ENCODE measurements at regions not wholly inside any gene's neighbourhood (a gene's known extent, or its start where the extent isn't known, plus 50 kb on each side); places are given as distances from the start of the nearest gene placed in this dataset.

DNA sequence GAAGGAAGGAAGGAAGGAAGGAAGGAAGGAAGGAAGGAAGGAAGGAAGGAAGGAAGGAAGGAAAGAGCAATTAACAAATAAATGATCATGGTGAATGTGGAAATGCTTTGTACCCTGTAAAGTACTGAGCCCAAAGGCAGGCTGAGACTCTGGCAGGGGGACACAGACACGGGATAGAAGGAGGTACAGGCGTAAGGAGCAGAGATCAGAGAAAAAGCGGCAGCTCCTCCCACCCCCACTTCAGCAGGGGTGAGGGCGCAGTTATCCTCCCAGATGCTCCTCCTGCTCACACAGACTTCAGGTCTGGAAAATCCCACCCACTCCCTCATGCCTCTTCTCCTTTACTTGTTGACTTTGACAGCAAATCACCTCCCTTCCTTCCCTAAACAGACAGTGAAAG, 464.5 kb downstream of the MATN1 start:
- Histone ChIP-seq H3K27ac (ENCODE audit: extremely low read length, insufficient read depth, low read length) (no peak overlapping the region), H3K9me3 (ENCODE audit: low read length) (no peaks in the 10 kb centered on the region), H3K79me2 (ENCODE audit: insufficient read depth, low read length) (no peaks in the 10 kb centered on the region), H3K4me1 (ENCODE audit: insufficient read depth, low read length) (no peaks in the 10 kb centered on the region), H2AFZ (ENCODE audit: low read length) (no peak overlapping the region), H3K4me2 (ENCODE audit: low read depth, low read length) (no peak overlapping the region), H3K36me3 (replicated peaks in 1 of 2; ENCODE audit: control insufficient read depth in 1 of 2, insufficient read depth in 2 of 2, low read length in 2 of 2) (no peaks in the 10 kb centered on the region), H3K27me3 (ENCODE audit: control insufficient read depth in 1 of 2, insufficient read depth in 2 of 2, low read length in 2 of 2) (peaks cover 1 to 7% of the 10 kb centered on the region in 2 experiments; a peak in 2 of 5 replicates), H3K9ac (ENCODE audit: insufficient read depth, low read depth, low read length) (no peak overlapping the region), H4K20me1 (ENCODE audit: insufficient read depth, low read length) (no peaks in the 10 kb centered on the region), H3K4me3 (replicated peaks in 1 of 3; ENCODE audit: insufficient read depth in 1 of 3, low read depth in 2 of 3, low read length in 3 of 3) (no peak overlapping the region)
- BruUV-seq (replicated peaks), result no TSS peak
- CTCF ChIA-PET (ENCODE audit: low intra/inter-chr PET ratio, low total read pairs), result no interaction called here
- ATAC-seq (no peak), DNase-seq (ENCODE audit: low spot score) (no peak), FAIRE-seq (no peak)
- TF ChIP-seq, protein P1, sequence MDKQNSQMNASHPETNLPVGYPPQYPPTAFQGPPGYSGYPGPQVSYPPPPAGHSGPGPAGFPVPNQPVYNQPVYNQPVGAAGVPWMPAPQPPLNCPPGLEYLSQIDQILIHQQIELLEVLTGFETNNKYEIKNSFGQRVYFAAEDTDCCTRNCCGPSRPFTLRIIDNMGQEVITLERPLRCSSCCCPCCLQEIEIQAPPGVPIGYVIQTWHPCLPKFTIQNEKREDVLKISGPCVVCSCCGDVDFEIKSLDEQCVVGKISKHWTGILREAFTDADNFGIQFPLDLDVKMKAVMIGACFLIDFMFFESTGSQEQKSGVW (CRISPR knock-in tag; IDR thresholded peaks at IDR 0.05; ENCODE audit: borderline replicate concordance), result no peak
- TF ChIP-seq, protein P2, sequence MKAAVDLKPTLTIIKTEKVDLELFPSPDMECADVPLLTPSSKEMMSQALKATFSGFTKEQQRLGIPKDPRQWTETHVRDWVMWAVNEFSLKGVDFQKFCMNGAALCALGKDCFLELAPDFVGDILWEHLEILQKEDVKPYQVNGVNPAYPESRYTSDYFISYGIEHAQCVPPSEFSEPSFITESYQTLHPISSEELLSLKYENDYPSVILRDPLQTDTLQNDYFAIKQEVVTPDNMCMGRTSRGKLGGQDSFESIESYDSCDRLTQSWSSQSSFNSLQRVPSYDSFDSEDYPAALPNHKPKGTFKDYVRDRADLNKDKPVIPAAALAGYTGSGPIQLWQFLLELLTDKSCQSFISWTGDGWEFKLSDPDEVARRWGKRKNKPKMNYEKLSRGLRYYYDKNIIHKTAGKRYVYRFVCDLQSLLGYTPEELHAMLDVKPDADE (CRISPR knock-in tag; IDR thresholded peaks at IDR 0.05), result no peak
- TF ChIP-seq ZFX (CRISPR knock-in tag; IDR thresholded peaks at IDR 0.05; ENCODE audit: low read depth) (no peak), PLRG1 (conservative IDR thresholded peaks at IDR 0.05) (no peak), ZFYVE20 (CRISPR knock-in tag; IDR thresholded peaks at IDR 0.05; ENCODE audit: borderline replicate concordance, low read depth) (no peak), ZSCAN21 (CRISPR knock-in tag; IDR thresholded peaks at IDR 0.05; ENCODE audit: borderline replicate concordance) (no peak), HNF4G (IDR thresholded peaks at IDR 0.05; ENCODE audit: borderline replicate concordance, low read depth, low read length) (no peak), HNF4G (CRISPR knock-in tag; IDR thresholded peaks at IDR 0.05; ENCODE audit: borderline replicate concordance, low read depth) (no peak), ZNF570 (CRISPR knock-in tag; IDR thresholded peaks at IDR 0.05; ENCODE audit: borderline replicate concordance) (no peak), ZNF225 (CRISPR knock-in tag; IDR thresholded peaks at IDR 0.05) (no peak), POLR2AphosphoS5 (IDR thresholded peaks at IDR 0.05; ENCODE audit: low read depth, low read length) (no peak)
- TF ChIP-seq, protein P3, sequence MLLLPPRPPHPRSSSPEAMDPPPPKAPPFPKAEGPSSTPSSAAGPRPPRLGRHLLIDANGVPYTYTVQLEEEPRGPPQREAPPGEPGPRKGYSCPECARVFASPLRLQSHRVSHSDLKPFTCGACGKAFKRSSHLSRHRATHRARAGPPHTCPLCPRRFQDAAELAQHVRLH (CRISPR knock-in tag; IDR thresholded peaks at IDR 0.05; ENCODE audit: borderline replicate concordance, low read depth), result no peak
- TF ChIP-seq, protein P4, sequence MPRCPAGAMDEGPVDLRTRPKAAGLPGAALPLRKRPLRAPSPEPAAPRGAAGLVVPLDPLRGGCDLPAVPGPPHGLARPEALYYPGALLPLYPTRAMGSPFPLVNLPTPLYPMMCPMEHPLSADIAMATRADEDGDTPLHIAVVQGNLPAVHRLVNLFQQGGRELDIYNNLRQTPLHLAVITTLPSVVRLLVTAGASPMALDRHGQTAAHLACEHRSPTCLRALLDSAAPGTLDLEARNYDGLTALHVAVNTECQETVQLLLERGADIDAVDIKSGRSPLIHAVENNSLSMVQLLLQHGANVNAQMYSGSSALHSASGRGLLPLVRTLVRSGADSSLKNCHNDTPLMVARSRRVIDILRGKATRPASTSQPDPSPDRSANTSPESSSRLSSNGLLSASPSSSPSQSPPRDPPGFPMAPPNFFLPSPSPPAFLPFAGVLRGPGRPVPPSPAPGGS (CRISPR knock-in tag; IDR thresholded peaks at IDR 0.05), result no peak
- TF ChIP-seq, protein P5, sequence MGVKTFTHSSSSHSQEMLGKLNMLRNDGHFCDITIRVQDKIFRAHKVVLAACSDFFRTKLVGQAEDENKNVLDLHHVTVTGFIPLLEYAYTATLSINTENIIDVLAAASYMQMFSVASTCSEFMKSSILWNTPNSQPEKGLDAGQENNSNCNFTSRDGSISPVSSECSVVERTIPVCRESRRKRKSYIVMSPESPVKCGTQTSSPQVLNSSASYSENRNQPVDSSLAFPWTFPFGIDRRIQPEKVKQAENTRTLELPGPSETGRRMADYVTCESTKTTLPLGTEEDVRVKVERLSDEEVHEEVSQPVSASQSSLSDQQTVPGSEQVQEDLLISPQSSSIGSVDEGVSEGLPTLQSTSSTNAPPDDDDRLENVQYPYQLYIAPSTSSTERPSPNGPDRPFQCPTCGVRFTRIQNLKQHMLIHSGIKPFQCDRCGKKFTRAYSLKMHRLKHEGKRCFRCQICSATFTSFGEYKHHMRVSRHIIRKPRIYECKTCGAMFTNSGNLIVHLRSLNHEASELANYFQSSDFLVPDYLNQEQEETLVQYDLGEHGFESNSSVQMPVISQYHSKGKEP (CRISPR knock-in tag; IDR thresholded peaks at IDR 0.05), result no peak
- TF ChIP-seq, protein P6, sequence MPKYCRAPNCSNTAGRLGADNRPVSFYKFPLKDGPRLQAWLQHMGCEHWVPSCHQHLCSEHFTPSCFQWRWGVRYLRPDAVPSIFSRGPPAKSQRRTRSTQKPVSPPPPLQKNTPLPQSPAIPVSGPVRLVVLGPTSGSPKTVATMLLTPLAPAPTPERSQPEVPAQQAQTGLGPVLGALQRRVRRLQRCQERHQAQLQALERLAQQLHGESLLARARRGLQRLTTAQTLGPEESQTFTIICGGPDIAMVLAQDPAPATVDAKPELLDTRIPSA (CRISPR knock-in tag; IDR thresholded peaks at IDR 0.05; ENCODE audit: borderline replicate concordance), result no peak
- WGBS (ENCODE audit: low lambda C conversion rate), result 9% methylated on average over 4 of the region's 4 CpGs
- in situ Hi-C loops (cut with HindIII; ENCODE audit: extremely low pct_ligation_motif_present, low pct_unique_long_range_greater_than_20kb) (no loop called here), intact Hi-C loops (cut with micrococcal nuclease; ENCODE audit: unreplicated experiment) (no loop called here)
- POLR2A ChIA-PET, result no interaction called here
